Spleen (tissue), 11 donors: ENCODE measurements at regions not wholly inside any gene's neighbourhood (a gene's known extent, or its start where the extent isn't known, plus 50 kb on each side); places are given as distances from the start of the nearest gene placed in this dataset.

Source experiments
- DNase-seq: peaks from one replicate; pipeline ENCODE4 v3.0.0-alpha.2; 2020
- H3K27ac ChIP-seq, 8 donors: fragments of 200-600 bp; sonication (generic) in 7 of 8; 1 replicate in 4 of 8; 2 replicates in 4 of 8; pipeline versions ENCODE4 v1.5.0 to v1.8.0; 2016 to 2021; ENCODE audit warnings: inconsistent platforms in 4 of 8, mild to moderate bottlenecking in 4 of 8, moderate library complexity in 1 of 8
- H3K27me3 ChIP-seq, 7 donors: fragments of 200-600 bp; sonication (generic) in 6 of 7; replicated peaks in 1 of 7; 1 replicate in 4 of 7; 2 replicates in 3 of 7; pipeline versions ENCODE4 v1.5.0 to v1.8.0; 2016 to 2021; ENCODE audit warnings: inconsistent platforms in 3 of 7, mild to moderate bottlenecking in 1 of 7
- H3K36me3 ChIP-seq, 6 donors: fragments of 200-600 bp; sonication (generic) in 5 of 6; 1 replicate in 4 of 6; 2 replicates in 2 of 6; pipeline versions ENCODE4 v1.5.0 to v1.8.0; 2016 to 2021; ENCODE audit warnings: inconsistent platforms in 2 of 6
- H3K4me1 ChIP-seq, 6 donors: fragments of 200-600 bp; sonication (generic) in 5 of 6; 1 replicate in 3 of 6; 2 replicates in 3 of 6; pipeline versions ENCODE4 v1.5.0 to v1.8.0; 2016 to 2021; ENCODE audit warnings: inconsistent platforms in 3 of 6
- H3K4me3 ChIP-seq, 8 donors: fragments of 200-600 bp; sonication (generic) in 7 of 8; 1 replicate in 4 of 8; 2 replicates in 4 of 8; pipeline versions ENCODE4 v1.5.0 to v1.8.0; 2016 to 2021; ENCODE audit warnings: inconsistent platforms in 4 of 8, mild to moderate bottlenecking in 4 of 8, moderate library complexity in 2 of 8
- H3K9me3 ChIP-seq, 8 donors: fragments of 200-600 bp; sonication (generic) in 7 of 8; 1 replicate in 4 of 8; 2 replicates in 4 of 8; pipeline versions ENCODE4 v1.5.0 to v1.8.0; 2016 to 2021; ENCODE audit warnings: inconsistent platforms in 4 of 8
- POLR2A ChIP-seq, 3 donors: fragments of 450-650 bp; IDR thresholded peaks; one replicate each; pipeline ENCODE4 v1.5.1; 2017; ENCODE audit warnings: antibody characterized with exemption in 3 of 3, mild to moderate bottlenecking in 1 of 3
- POLR2AphosphoS5 ChIP-seq, 3 donors: sonication (generic); formaldehyde crosslinking; IDR thresholded peaks; one replicate each; pipeline ENCODE4 v1.5.1; 2017; ENCODE audit warnings: antibody characterized with exemption in 3 of 3
- WGBS, 5 donors: extraction: QIAGEN DNeasy Blood & Tissue Kit in 3 of 5; methylation state at CpG; one replicate each; pipeline versions ENCODE4 v1.1.5 to v1.1.7; 2013 to 2018; 5-methylcytosine and 5-hydroxymethylcytosine counted together
- intact Hi-C: fragments of 100-400 bp; cut with DNase I; formaldehyde crosslinking; loops from one replicate; pipeline ENCODE4 v1.15.0; 2023; ENCODE audit warnings: low total_unique reads
- TF ChIP-seq, protein P1 (sequence below), 11 experiments: fragments of 200-600 bp in 7 of 11; fragments of 450-650 bp in 4 of 11; sonication (generic) in 4 of 11; IDR thresholded peaks in 8 of 11; conservative IDR thresholded peaks in 3 of 11; 1 replicate in 7 of 11; 2 replicates in 4 of 11; pipeline versions ENCODE4 v1.4.0 to v1.8.0; 2016 to 2021; ENCODE audit warnings: antibody characterized with exemption in 11 of 11, inconsistent platforms in 4 of 11, mild to moderate bottlenecking in 1 of 11
- donor health status: healthy with polysubstance abuse.
- donor health status: DM: no; HTN: no; CAD: no; lungs with moderate emphysema.
- donor health status: DM: no; HTN: no; CAD: no.
- donor health status: Bipolar disorder and iron deficiency.
- donor health status: healthy.
- donor health status: DM: no; HTN: no; CAD: no.
- donor health status: DM: yes; HTN: yes; CAD: no.

DNA sequence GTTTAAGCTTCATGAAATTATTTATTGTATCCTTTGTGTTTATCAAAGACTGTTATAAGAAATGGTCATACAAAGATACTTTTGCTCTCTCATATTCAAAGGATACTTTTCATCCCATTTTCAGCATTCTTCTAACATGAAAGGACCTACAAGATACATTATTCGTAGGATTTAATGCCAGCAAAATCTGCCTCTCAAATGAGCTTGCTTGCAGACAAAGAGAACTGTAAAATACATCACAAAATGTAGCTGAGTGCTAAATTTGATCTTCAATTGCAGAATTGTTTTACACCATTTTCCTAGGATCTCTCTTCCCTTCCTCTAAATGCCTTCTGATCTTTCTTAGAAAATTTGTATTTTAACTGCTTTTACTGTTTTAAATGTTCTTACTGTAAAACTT lies 333.0 kb upstream of the NAV3 start:
- no peak for TF ChIP-seq POLR2A (IDR thresholded peaks at IDR 0.05)
- TF ChIP-seq, protein P1, sequence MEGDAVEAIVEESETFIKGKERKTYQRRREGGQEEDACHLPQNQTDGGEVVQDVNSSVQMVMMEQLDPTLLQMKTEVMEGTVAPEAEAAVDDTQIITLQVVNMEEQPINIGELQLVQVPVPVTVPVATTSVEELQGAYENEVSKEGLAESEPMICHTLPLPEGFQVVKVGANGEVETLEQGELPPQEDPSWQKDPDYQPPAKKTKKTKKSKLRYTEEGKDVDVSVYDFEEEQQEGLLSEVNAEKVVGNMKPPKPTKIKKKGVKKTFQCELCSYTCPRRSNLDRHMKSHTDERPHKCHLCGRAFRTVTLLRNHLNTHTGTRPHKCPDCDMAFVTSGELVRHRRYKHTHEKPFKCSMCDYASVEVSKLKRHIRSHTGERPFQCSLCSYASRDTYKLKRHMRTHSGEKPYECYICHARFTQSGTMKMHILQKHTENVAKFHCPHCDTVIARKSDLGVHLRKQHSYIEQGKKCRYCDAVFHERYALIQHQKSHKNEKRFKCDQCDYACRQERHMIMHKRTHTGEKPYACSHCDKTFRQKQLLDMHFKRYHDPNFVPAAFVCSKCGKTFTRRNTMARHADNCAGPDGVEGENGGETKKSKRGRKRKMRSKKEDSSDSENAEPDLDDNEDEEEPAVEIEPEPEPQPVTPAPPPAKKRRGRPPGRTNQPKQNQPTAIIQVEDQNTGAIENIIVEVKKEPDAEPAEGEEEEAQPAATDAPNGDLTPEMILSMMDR (IDR thresholded peaks at IDR 0.05 in 8 of 11, conservative IDR thresholded peaks at IDR 0.05 in 3 of 11) = no peak
- no peak for TF ChIP-seq POLR2AphosphoS5 (IDR thresholded peaks at IDR 0.05)
- no peaks in the 10 kb centered on the region for H3K27me3 ChIP-seq
- no peaks in the 10 kb centered on the region for H3K4me1 ChIP-seq
- H3K4me3 ChIP-seq = no peak overlapping the region
- intact Hi-C loops = no loop called here
- no peak overlapping the region for H3K27ac ChIP-seq
- WGBS, 5 donors = 61 to 85% (median 74%) methylated on average over 1 of the region's 1 CpG
- H3K9me3 ChIP-seq = no peaks in the 10 kb centered on the region
- no peak for DNase-seq
- H3K36me3 ChIP-seq = no peaks in the 10 kb centered on the region

DNA sequence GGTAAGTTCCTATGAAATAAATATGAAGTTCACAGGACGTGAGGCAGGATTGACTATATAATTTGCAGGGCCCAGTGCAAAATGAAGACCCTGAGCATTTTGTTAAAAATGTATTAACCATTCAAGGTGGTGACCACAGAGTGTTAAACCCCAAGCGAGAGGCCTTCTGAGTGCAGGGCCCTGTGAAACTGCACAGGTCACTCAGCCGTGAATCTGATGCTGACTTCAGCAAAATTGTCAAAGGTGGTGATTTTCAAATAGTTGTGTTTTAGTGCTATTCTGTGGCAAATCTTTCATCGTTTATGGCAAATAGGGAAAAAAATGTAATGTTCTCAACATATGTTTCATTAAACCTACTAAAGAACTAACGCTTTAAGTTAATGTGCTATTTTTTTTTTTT lies 334.0 kb upstream of the NAV3 start:
- no peak for TF ChIP-seq POLR2A (IDR thresholded peaks at IDR 0.05)
- TF ChIP-seq POLR2AphosphoS5 (IDR thresholded peaks at IDR 0.05) = no peak
- TF ChIP-seq, protein P1 (IDR thresholded peaks at IDR 0.05 in 8 of 11, conservative IDR thresholded peaks at IDR 0.05 in 3 of 11) = no peak
- intact Hi-C loops = no loop called here

DNA sequence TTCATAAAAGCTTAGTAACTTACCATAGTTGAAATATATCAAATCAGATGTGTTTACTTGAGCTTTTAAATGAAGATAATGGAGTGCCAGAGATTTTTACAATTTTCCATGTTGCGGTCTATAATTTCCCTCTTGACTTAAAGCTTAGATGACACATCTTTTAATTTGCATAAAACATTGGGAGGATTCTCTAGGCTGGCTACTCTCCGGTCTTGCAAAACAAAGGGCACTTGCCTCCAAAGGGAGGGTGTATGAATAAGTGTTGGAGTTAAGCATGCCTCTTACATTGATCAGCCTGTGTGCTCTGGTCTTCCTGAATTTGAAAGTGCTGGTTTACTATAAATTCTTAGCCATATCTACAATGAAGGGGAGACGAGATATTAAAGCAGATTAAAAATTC lies 336.4 kb upstream of the NAV3 start:
- WGBS, 5 donors = 59 to 88% (median 75%) methylated on average over 3 of the region's 3 CpGs
- no peak for DNase-seq
- H3K27ac ChIP-seq = no peak overlapping the region
- no peaks in the 10 kb centered on the region for H3K4me1 ChIP-seq
- no peaks in the 10 kb centered on the region for H3K36me3 ChIP-seq
- no peaks in the 10 kb centered on the region for H3K27me3 ChIP-seq
- intact Hi-C loops = no loop called here
- H3K4me3 ChIP-seq = no peak overlapping the region
- no peaks in the 10 kb centered on the region for H3K9me3 ChIP-seq
- no peak for TF ChIP-seq POLR2AphosphoS5 (IDR thresholded peaks at IDR 0.05)
- no peak for TF ChIP-seq POLR2A (IDR thresholded peaks at IDR 0.05)
- TF ChIP-seq, protein P1 (IDR thresholded peaks at IDR 0.05 in 8 of 11, conservative IDR thresholded peaks at IDR 0.05 in 3 of 11) = no peak

More for the DNA sequence above, 334.0 kb upstream of the NAV3 start:
- Histone ChIP-seq H3K4me3 (no peak overlapping the region), H3K4me1 (no peaks in the 10 kb centered on the region), H3K36me3 (no peaks in the 10 kb centered on the region), H3K27me3 (no peaks in the 10 kb centered on the region), H3K27ac (no peak overlapping the region), H3K9me3 (no peaks in the 10 kb centered on the region)
- DNase-seq = no peak
- 82 to 92% (median 88%) methylated on average over 5 of the region's 5 CpGs for WGBS, 5 donors

DNA sequence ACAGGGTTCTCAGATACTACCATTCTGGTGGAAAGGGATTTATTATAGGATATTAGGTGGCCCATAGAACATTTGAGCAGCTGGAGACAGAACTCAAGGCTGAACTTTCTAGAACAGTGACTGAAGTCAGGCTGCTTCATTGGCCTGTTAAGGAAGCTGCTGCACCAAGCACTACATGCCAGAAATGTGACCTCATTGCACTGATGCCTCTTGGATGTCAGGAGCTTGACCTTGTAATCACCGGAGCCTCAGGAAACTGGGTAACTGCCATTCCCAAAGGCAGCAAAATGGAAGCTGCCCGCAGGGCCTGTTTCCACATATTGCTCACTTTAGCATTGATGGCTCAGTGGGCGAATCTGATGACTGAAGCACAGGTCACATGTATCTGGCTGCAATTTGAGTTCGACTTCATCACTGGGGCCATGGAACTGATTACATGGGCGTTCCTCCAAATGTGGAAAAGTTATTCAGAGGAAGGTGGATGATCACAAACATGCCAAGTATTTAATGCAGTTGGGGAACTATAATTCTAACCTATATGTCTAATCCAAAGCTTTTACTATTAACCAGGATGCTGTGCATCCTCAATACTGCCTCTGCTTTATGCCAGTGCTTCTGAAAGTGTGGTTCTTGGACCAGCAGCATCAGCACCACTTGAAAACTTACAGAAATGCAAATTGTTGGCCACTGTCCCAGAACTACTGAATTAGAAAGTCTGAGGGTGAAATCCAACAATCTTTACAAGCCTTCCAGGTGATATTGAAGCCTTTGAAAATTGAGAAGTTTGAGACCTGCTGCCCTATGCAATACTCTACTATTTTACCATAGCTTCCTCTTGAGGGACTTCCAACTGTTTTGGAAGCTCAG lies 337.2 kb upstream of the NAV3 start:
- Histone ChIP-seq H3K4me1 (no peaks in the 10 kb centered on the region), H3K36me3 (no peaks in the 10 kb centered on the region), H3K4me3 (no peak overlapping the region), H3K27me3 (no peaks in the 10 kb centered on the region), H3K9me3 (no peaks in the 10 kb centered on the region), H3K27ac (no peak overlapping the region)
- DNase-seq = no peak
- WGBS, 5 donors = 68 to 86% (median 71%) methylated on average over 4 to 5 of the region's 5 CpGs
- TF ChIP-seq POLR2A (IDR thresholded peaks at IDR 0.05) (no peak), POLR2AphosphoS5 (IDR thresholded peaks at IDR 0.05) (no peak)
- TF ChIP-seq, protein P1 (IDR thresholded peaks at IDR 0.05 in 8 of 11, conservative IDR thresholded peaks at IDR 0.05 in 3 of 11) = no peak
- intact Hi-C loops = no loop called here
